Pulmonary artery endothelial cell (primary cell): ENCODE measurements at regions not wholly inside any gene's neighbourhood (a gene's known extent, or its start where the extent isn't known, plus 50 kb on each side); places are given as distances from the start of the nearest gene placed in this dataset.

Source experiments
- DNase-seq: peaks from one replicate; pipeline ENCODE4 v3.0.0-alpha.2; 2011; ENCODE audit warnings: low read depth, low spot score

GRCh38 chr1:82466891-82467290 lies 666.2 kb downstream of the ADGRL2 start:
- DNase-seq: no peak

GRCh38 chr1:82466416-82466815 lies 665.7 kb downstream of the ADGRL2 start:
- DNase-seq: no peak

GRCh38 chr1:82465024-82465423 lies 664.3 kb downstream of the ADGRL2 start:
- DNase-seq: no peak

GRCh38 chr1:82464362-82465001 lies 663.7 kb downstream of the ADGRL2 start:
- DNase-seq: no peak

- DNase-seq: no peak
Measured at GRCh38 chr1:82463951-82464350, 663.2 kb downstream of the ADGRL2 start.

GRCh38 chr1:82462366-82462765 lies 661.6 kb downstream of the ADGRL2 start:
- no peak for DNase-seq

- DNase-seq: no peak
Measured at GRCh38 chr1:82455342-82455741, 654.6 kb downstream of the ADGRL2 start.

- no peak for DNase-seq
Measured at GRCh38 chr1:82454431-82454830, 653.7 kb downstream of the ADGRL2 start.

GRCh38 chr1:82453511-82454185 lies 652.9 kb downstream of the ADGRL2 start:
- DNase-seq: no peak

- no peak for DNase-seq
Measured at GRCh38 chr1:82452096-82452495, 651.4 kb downstream of the ADGRL2 start.

- no peak for DNase-seq
Measured at GRCh38 chr1:82451191-82451590, 650.5 kb downstream of the ADGRL2 start.

GRCh38 chr1:82449506-82450057 lies 648.8 kb downstream of the ADGRL2 start:
- DNase-seq: no peak

- no peak for DNase-seq
Measured at GRCh38 chr1:82446955-82447354, 646.2 kb downstream of the ADGRL2 start.

GRCh38 chr1:82446236-82446635 lies 645.5 kb downstream of the ADGRL2 start:
- no peak for DNase-seq

- DNase-seq: no peak
Measured at GRCh38 chr1:82445827-82446226, 645.1 kb downstream of the ADGRL2 start.

GRCh38 chr1:82445132-82445531 lies 644.4 kb downstream of the ADGRL2 start:
- no peak for DNase-seq

GRCh38 chr1:82441402-82441801 lies 640.7 kb downstream of the ADGRL2 start:
- no peak for DNase-seq

- no peak for DNase-seq
Measured at GRCh38 chr1:82423174-82423815, 622.6 kb downstream of the ADGRL2 start.

- no peak for DNase-seq
Measured at GRCh38 chr1:82421782-82422181, 621.0 kb downstream of the ADGRL2 start.

- no peak for DNase-seq
Measured at GRCh38 chr1:82420584-82420983, 619.9 kb downstream of the ADGRL2 start.

- DNase-seq: no peak
Measured at GRCh38 chr1:82411605-82412004, 610.9 kb downstream of the ADGRL2 start.

- no peak for DNase-seq
Measured at GRCh38 chr1:82405333-82405732, 604.6 kb downstream of the ADGRL2 start.

- no peak for DNase-seq
Measured at GRCh38 chr1:82401116-82401515, 600.4 kb downstream of the ADGRL2 start.
